RWPE2 (cell line): ENCODE measurements at regions not wholly inside any gene's neighbourhood (a gene's known extent, or its start where the extent isn't known, plus 50 kb on each side); places are given as distances from the start of the nearest gene placed in this dataset.

Experiments
- ATAC-seq: fragments of 200-7000 bp; cut with Tn5 transposase; 3 replicates; pipeline ENCODE4 v1.9.1; 2021; ENCODE audit warnings: low read depth
- DNase-seq: peaks from one replicate; pipeline ENCODE4 v3.0.0-alpha.2; 2020; ENCODE audit warnings: low spot score
- H3K27ac ChIP-seq: fragments of 450-650 bp; 2 replicates; pipeline ENCODE4 v1.5.1; 2017; ENCODE audit warnings: mild to moderate bottlenecking; ENCODE audit not compliant: poor library complexity, severe bottlenecking
- H3K27me3 ChIP-seq: fragments of 250-450 bp; sonication (Bioruptor Pico); 2 replicates; pipeline ENCODE4 v1.5.1; 2021; ENCODE audit warnings: mild to moderate bottlenecking, moderate library complexity; ENCODE audit not compliant: insufficient read depth, poor library complexity, severe bottlenecking
- H3K36me3 ChIP-seq: fragments of 250-450 bp; sonication (Bioruptor Pico); 2 replicates; pipeline ENCODE4 v1.5.1; 2020; ENCODE audit warnings: low read depth, mild to moderate bottlenecking, moderate library complexity
- H3K4me1 ChIP-seq: fragments of 250-450 bp; sonication (Bioruptor Pico); 2 replicates; pipeline ENCODE4 v1.5.1; 2021; ENCODE audit warnings: mild to moderate bottlenecking, moderate library complexity; ENCODE audit not compliant: insufficient read depth, poor library complexity, severe bottlenecking
- H3K4me3 ChIP-seq: fragments of 250-450 bp; sonication (Bioruptor Pico); 2 replicates; pipeline ENCODE4 v1.5.1; 2021; ENCODE audit warnings: mild to moderate bottlenecking, moderate library complexity; ENCODE audit not compliant: severe bottlenecking
- H3K9me3 ChIP-seq: fragments of 250-450 bp; sonication (Bioruptor Pico); 2 replicates; pipeline ENCODE4 v1.5.1; 2021; ENCODE audit warnings: mild to moderate bottlenecking, moderate library complexity; ENCODE audit not compliant: severe bottlenecking
- TF ChIP-seq, protein P1 (sequence below): fragments of 450-650 bp; IDR thresholded peaks from one replicate; pipeline ENCODE4 v1.5.1; 2017; ENCODE audit warnings: mild to moderate bottlenecking, moderate library complexity; ENCODE audit not compliant: poor library complexity, severe bottlenecking

DNA sequence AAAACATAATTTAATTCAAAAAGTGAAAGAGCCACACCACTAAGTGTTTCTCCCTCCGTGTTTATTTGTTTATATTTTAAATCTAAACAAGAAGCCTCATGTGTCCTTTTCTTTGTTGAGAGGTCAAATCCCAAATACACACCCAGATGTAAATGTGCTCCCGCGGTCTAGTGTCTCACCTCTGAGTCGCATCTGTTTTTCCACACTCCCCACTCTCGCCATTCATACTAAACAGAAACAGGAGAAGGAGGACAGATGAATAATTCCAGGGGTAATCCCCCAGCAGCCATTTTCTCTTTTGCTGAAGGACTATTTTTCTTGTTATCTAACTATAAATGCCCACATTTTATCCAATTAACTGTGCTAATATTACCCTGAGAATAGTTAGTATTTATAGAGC is 361.6 kb upstream of the RIOK2 start:
- TF ChIP-seq, protein P1, sequence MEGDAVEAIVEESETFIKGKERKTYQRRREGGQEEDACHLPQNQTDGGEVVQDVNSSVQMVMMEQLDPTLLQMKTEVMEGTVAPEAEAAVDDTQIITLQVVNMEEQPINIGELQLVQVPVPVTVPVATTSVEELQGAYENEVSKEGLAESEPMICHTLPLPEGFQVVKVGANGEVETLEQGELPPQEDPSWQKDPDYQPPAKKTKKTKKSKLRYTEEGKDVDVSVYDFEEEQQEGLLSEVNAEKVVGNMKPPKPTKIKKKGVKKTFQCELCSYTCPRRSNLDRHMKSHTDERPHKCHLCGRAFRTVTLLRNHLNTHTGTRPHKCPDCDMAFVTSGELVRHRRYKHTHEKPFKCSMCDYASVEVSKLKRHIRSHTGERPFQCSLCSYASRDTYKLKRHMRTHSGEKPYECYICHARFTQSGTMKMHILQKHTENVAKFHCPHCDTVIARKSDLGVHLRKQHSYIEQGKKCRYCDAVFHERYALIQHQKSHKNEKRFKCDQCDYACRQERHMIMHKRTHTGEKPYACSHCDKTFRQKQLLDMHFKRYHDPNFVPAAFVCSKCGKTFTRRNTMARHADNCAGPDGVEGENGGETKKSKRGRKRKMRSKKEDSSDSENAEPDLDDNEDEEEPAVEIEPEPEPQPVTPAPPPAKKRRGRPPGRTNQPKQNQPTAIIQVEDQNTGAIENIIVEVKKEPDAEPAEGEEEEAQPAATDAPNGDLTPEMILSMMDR, result no peak
- ATAC-seq, result no peak
- no peaks in the 10 kb centered on the region for H3K9me3 ChIP-seq

DNA sequence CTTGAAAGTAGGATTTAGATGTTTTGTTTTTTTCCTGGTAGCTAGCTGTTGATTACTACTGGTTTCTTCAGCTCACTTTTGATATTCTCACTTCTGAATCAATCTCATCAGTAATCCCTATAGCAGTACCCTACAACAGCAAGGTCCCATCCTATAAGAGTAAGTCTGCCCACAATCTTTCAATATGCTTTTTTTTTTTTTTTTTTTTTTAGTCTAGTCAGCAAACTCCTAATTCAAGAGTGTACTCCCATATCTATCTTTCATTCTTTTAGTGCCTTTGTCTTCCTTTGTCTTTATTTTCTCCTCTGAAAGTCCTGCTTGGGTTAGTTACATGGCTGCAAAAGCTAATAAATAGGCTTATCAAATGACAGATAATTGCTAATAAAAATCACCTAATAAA is 362.4 kb upstream of the RIOK2 start:
- no peak overlapping the region for H3K4me3 ChIP-seq
- ATAC-seq (no peak), DNase-seq (no peak)
- peaks cover 20% of the 10 kb centered on the region for H3K4me1 ChIP-seq
- H3K36me3 ChIP-seq, result no peaks in the 10 kb centered on the region
- no peaks in the 10 kb centered on the region for H3K27me3 ChIP-seq
- no peaks in the 10 kb centered on the region for H3K9me3 ChIP-seq
- TF ChIP-seq, protein P1, result no peak
- H3K27ac ChIP-seq, result no peak overlapping the region

More for the DNA sequence above, 361.6 kb upstream of the RIOK2 start:
- no peak for DNase-seq
- Histone ChIP-seq H3K4me1 (peaks cover 16% of the 10 kb centered on the region), H3K4me3 (no peak overlapping the region), H3K27me3 (no peaks in the 10 kb centered on the region), H3K36me3 (no peaks in the 10 kb centered on the region), H3K27ac (no peak overlapping the region)

DNA sequence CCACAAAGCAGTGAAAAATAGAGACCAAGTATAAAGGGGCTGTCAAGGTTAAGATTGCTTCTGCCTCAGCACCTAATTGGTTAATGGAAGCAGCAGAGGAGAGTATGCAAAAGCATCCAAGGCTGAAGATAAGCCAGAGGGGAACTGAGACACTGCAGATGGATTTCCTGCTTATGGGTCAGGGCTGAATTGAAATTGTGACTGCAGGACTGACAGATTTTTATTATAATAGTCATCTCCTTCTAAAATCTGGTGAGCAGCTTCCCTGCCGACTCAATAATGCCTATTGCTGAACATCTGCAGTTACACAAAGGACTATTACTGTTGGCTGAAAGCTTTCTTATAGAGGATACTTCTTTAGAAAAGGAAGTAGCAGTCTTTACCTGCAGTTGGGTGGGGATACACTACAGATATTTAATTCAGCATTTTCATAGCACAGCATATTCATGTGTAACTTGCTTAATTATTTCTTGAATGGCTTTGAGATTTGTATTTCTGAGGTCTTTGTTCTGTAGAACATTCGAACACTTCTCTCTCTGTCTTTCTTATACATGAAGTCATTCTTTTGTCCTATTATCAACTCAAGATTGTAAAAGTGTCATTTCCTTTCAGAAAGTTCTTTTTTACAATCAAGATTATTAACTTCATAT is 363.0 kb upstream of the RIOK2 start:
- TF ChIP-seq, protein P1, result no peak
- ATAC-seq, result no peak; the same call in 2 of the 3 replicates
- no peaks in the 10 kb centered on the region for H3K27me3 ChIP-seq

DNA sequence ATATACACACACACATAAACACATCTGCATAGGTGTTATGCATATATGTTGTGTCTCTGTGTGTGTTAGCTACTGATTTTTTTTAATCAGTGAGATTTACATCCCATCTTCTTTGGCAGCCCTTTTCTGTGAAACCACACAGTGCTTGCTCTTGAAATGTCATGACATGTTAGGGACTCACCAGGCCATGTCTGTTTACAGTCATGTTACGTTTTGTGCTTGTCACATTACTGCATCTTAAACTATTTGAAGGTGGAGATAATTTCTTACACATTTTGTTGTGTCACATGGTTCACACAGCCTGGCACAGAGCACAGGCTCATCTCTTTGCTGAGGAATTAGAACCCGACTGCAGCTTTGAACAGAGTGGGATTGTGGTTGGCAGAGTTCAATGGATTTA is 364.4 kb upstream of the RIOK2 start:
- Histone ChIP-seq H3K9me3 (no peaks in the 10 kb centered on the region), H3K27me3 (no peaks in the 10 kb centered on the region), H3K27ac (no peak overlapping the region), H3K4me1 (peaks cover 20% of the 10 kb centered on the region), H3K36me3 (no peaks in the 10 kb centered on the region), H3K4me3 (no peak overlapping the region)
- TF ChIP-seq, protein P1, result no peak
- ATAC-seq, result no peak
- no peak for DNase-seq

More for the DNA sequence above, 363.0 kb upstream of the RIOK2 start:
- Histone ChIP-seq H3K36me3 (no peaks in the 10 kb centered on the region), H3K4me3 (no peak overlapping the region), H3K27ac (no peak overlapping the region), H3K9me3 (no peaks in the 10 kb centered on the region), H3K4me1 (peaks cover 20% of the 10 kb centered on the region)
- no peak for DNase-seq

DNA sequence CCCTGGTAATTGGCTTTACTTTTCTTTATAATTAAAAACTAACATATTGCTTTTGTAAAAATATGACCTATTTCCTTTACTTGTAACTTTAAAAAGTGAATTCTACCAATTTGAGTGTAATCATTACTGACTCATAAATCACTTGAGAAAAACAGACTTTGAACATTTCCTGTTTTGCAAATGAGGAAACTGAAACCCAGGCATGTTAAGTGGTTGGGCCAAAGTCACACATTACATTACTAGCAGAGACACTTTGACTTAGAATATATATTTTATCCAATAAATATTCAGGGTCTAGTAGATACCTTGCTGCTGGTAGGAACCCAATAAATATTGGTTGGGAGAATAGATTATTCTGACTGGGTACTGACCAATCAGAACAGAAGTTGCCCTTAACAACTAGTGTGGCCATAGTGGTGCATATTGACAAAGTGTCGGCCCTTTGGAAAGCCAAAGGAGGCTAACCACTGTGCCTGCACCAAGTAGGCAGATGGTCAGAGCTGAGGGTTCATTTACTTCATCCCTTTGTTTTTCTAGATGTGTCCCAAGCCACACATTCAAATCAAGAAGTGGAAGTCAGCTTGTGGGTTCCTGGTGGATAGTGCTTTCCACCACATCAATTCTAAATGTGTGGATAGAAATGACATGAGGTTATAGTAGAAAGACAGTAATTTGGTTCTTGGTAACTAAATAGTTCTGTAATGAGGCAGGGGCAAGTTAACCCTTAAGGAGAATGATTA is 365.1 kb upstream of the RIOK2 start:
- no peaks in the 10 kb centered on the region for H3K27me3 ChIP-seq
- no peak overlapping the region for H3K27ac ChIP-seq
- no peak for DNase-seq
- H3K4me3 ChIP-seq, result no peak overlapping the region
- no peaks in the 10 kb centered on the region for H3K36me3 ChIP-seq
- H3K4me1 ChIP-seq, result peaks cover 20% of the 10 kb centered on the region
- TF ChIP-seq, protein P1, result no peak
- ATAC-seq, result no peak
- no peaks in the 10 kb centered on the region for H3K9me3 ChIP-seq
